ENCODE measurements at regions not wholly inside any gene's neighbourhood (a gene's known extent, or its start where the extent isn't known, plus 50 kb on each side); places are given as distances from the start of the nearest gene placed in this dataset.
"Not testable (repeated sequence)": the region's sequence is repeated elsewhere in the genome, so short reads cannot be mapped to it uniquely, and the experiment has no call there.

DNA sequence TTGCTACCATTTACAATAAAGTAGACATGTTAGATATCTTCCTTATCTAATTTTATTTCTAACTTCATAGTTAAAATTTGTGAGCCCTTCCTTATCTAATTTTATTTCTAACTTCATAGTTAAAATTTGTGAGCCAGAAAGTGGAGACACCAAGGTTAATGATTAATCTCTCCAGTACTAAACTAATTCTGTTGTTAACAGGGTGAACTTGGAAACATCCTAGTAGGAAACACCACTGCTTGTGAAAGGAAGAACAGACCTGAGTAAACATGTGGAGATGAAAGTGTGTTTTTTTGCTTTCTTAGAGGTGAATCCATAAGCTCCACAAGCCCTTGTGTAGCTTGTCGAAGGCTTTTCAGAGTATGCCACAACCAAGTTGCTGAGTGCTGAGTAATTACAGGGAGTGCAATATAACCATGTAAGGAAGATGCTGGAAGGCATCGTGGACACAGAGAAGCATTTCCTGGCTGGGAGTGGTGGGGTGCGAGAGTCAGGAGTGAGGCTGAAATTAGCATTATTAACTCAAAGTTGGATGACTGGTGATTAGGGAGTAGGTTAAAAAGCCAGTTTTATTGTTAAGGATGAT, 118.6 kb upstream of the NEIL3 start:
- no peak overlapping the region for H2AFZ ChIP-seq (ENCODE audit: low read depth, low read length)

DNA sequence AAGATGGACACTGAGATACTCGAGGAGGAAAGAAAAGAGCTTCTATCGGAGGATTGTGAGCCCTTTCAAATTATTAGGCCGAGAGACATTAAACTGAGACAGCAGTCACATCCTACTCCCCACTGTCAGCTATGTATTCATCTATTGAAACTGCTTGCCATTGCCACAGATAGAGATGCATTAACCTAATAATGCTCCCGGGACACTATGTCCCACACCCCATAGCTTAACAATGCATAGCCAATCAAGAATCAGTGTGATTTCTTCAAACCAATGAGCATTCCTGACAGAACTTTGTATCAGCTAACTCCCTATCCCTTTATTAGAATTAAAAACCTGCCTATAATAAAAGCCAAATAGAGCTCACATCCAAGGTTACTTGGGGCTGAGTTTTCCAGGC, 118.1 kb upstream of the NEIL3 start:
- TF ChIP-seq EZH2phosphoT487 (IDR thresholded peaks at IDR 0.05; ENCODE audit: low read depth): no peak
- TF ChIP-seq, protein P1, sequence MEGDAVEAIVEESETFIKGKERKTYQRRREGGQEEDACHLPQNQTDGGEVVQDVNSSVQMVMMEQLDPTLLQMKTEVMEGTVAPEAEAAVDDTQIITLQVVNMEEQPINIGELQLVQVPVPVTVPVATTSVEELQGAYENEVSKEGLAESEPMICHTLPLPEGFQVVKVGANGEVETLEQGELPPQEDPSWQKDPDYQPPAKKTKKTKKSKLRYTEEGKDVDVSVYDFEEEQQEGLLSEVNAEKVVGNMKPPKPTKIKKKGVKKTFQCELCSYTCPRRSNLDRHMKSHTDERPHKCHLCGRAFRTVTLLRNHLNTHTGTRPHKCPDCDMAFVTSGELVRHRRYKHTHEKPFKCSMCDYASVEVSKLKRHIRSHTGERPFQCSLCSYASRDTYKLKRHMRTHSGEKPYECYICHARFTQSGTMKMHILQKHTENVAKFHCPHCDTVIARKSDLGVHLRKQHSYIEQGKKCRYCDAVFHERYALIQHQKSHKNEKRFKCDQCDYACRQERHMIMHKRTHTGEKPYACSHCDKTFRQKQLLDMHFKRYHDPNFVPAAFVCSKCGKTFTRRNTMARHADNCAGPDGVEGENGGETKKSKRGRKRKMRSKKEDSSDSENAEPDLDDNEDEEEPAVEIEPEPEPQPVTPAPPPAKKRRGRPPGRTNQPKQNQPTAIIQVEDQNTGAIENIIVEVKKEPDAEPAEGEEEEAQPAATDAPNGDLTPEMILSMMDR (IDR thresholded peaks at IDR 0.05; ENCODE audit: low read depth, low read length): no peak
- Histone ChIP-seq H3K9ac (ENCODE audit: low read length) (no peak overlapping the region), H4K20me1 (ENCODE audit: insufficient read depth, low read length) (no peaks in the 10 kb centered on the region), H2AFZ (ENCODE audit: low read depth, low read length) (no peak overlapping the region), H3K4me1 (ENCODE audit: low read length) (no peaks in the 10 kb centered on the region), H3K79me2 (ENCODE audit: low read length) (no peaks in the 10 kb centered on the region), H3K4me3 (ENCODE audit: low read length) (no peak overlapping the region), H3K4me2 (ENCODE audit: low read length) (no peak overlapping the region), H3K36me3 (replicated peaks; ENCODE audit: low read depth, low read length) (no peaks in the 10 kb centered on the region), H3K27ac (ENCODE audit: low read length) (no peak overlapping the region), H3K9me3 (ENCODE audit: insufficient read depth, low read length) (no peaks in the 10 kb centered on the region), H3K27me3 (ENCODE audit: low read depth, low read length) (no peaks in the 10 kb centered on the region)

More for the DNA sequence above, 118.6 kb upstream of the NEIL3 start:
- no peaks in the 10 kb centered on the region for H3K27me3 ChIP-seq (ENCODE audit: low read depth, low read length)
- H3K4me2 ChIP-seq (ENCODE audit: low read length): no peak overlapping the region
- no peaks in the 10 kb centered on the region for H3K9me3 ChIP-seq (ENCODE audit: insufficient read depth, low read length)
- no peaks in the 10 kb centered on the region for H3K36me3 ChIP-seq (replicated peaks; ENCODE audit: low read depth, low read length)
- H3K4me1 ChIP-seq (ENCODE audit: low read length): no peaks in the 10 kb centered on the region
- no peaks in the 10 kb centered on the region for H3K79me2 ChIP-seq (ENCODE audit: low read length)
- H3K27ac ChIP-seq (ENCODE audit: low read length): no peak overlapping the region
- no peak for TF ChIP-seq EZH2phosphoT487 (IDR thresholded peaks at IDR 0.05; ENCODE audit: low read depth)
- TF ChIP-seq, protein P1 (IDR thresholded peaks at IDR 0.05; ENCODE audit: low read depth, low read length): no peak
- H3K4me3 ChIP-seq (ENCODE audit: low read length): no peak overlapping the region
- H4K20me1 ChIP-seq (ENCODE audit: insufficient read depth, low read length): no peaks in the 10 kb centered on the region
- no peak overlapping the region for H3K9ac ChIP-seq (ENCODE audit: low read length)

- Histone ChIP-seq H3K36me3 (replicated peaks; ENCODE audit: low read depth, low read length) (no peaks in the 10 kb centered on the region), H4K20me1 (ENCODE audit: insufficient read depth, low read length) (no peaks in the 10 kb centered on the region), H3K9ac (ENCODE audit: low read length) (no peak overlapping the region), H3K27me3 (ENCODE audit: low read depth, low read length) (no peaks in the 10 kb centered on the region), H3K9me3 (ENCODE audit: insufficient read depth, low read length) (no peaks in the 10 kb centered on the region), H3K4me2 (ENCODE audit: low read length) (no peak overlapping the region), H3K4me3 (ENCODE audit: low read length) (no peak overlapping the region), H3K27ac (ENCODE audit: low read length) (no peak overlapping the region), H2AFZ (ENCODE audit: low read depth, low read length) (no peak overlapping the region), H3K79me2 (ENCODE audit: low read length) (no peaks in the 10 kb centered on the region), H3K4me1 (ENCODE audit: low read length) (no peaks in the 10 kb centered on the region)
- no peak for TF ChIP-seq EZH2phosphoT487 (IDR thresholded peaks at IDR 0.05; ENCODE audit: low read depth)
- TF ChIP-seq, protein P1 (IDR thresholded peaks at IDR 0.05; ENCODE audit: low read depth, low read length): no peak
Measured at GRCh38 chr4:177191991-177192390, 117.7 kb upstream of the NEIL3 start.

DNA sequence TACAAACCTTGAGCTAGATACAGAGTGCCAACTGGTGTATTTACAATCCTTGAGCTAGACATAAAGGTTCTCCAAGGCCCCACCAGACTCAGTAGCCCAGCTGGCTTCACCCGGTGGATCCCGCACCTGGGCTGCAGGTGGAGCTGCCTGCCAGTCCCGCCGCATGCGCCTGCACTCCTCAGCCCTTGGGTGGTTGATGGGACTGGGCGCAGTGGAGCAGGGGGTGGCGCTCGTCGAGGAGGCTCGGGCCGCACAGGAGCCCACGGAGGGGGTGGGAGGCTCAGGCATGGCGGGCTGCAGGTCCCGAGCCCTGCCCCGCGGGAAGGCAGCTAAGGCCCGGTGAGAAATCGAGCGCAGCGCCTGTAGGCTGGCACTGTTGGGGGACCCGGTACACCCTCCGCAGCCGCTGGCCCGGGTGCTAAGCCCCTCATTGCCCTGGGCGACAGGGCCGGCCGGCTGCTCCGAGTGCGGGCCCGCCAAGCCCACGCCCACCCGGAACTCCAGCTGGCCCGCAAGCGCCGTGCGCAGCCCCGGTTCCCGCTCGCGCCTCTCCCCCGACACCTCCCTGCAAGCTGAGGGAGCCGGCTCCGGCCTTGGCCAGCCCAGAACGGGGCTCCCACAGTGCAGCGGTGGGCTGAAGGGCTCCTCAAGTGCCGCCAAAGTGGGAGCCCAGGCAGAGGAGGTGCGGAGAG, 116.5 kb upstream of the NEIL3 start:
- H3K27ac ChIP-seq (ENCODE audit: low read length); H2AFZ ChIP-seq (ENCODE audit: low read depth, low read length); H3K4me1 ChIP-seq (ENCODE audit: low read length); H3K4me2 ChIP-seq (ENCODE audit: low read length); H3K79me2 ChIP-seq (ENCODE audit: low read length); H3K9ac ChIP-seq (ENCODE audit: low read length); H4K20me1 ChIP-seq (ENCODE audit: insufficient read depth, low read length); H3K36me3 ChIP-seq (replicated peaks; ENCODE audit: low read depth, low read length); H3K27me3 ChIP-seq (ENCODE audit: low read depth, low read length); H3K4me3 ChIP-seq (ENCODE audit: low read length); H3K9me3 ChIP-seq (ENCODE audit: insufficient read depth, low read length): not testable (repeated sequence)
